Left ventricle myocardium superior (tissue), 1 donor: ENCODE measurements at regions not wholly inside any gene's neighbourhood (a gene's known extent, or its start where the extent isn't known, plus 50 kb on each side); places are given as distances from the start of the nearest gene placed in this dataset.
A peak's percentile ranks its signal among the peaks of the same experiment; 100 is the strongest.
"Not testable (repeated sequence)": the region's sequence is repeated elsewhere in the genome, so short reads cannot be mapped to it uniquely, and the experiment has no call there.

ENCODE experiments used
- ATAC-seq: fragments of 200-7000 bp; cut with Tn5 transposase; one replicate; pipeline ENCODE4 v1.9.1; 2020; ENCODE audit warnings: mild to moderate bottlenecking, moderate library complexity
- DNase-seq: peaks from one replicate; pipeline ENCODE4 v3.0.0-alpha.2; 2020
- intact Hi-C: fragments of 100-400 bp; cut with micrococcal nuclease; formaldehyde crosslinking; loops from one replicate; pipeline ENCODE4 v1.11.0; 2022
- donor health status: DM: no; HTN: yes; CAD: no; lungs with severe emphysema.

GRCh38 chr4:131635191-131635590 lies 1513.9 kb upstream of the PCDH10 start:
- intact Hi-C loops = no loop called here
- DNase-seq = no peak
- ATAC-seq = no peak

- DNase-seq (no peak), ATAC-seq (no peak)
- intact Hi-C loops = no loop called here
These were observed 1510.3 kb upstream of the PCDH10 start for GRCh38 chr4:131638781-131639180.

GRCh38 chr4:131644619-131645018 lies 1504.5 kb upstream of the PCDH10 start:
- no peak for DNase-seq
- ATAC-seq = no peak
- intact Hi-C loops = no loop called here

GRCh38 chr4:131649227-131649626 lies 1499.9 kb upstream of the PCDH10 start:
- ATAC-seq (no peak), DNase-seq (no peak)
- intact Hi-C loops = no loop called here

- intact Hi-C loops = no loop called here
These were observed 1498.1 kb upstream of the PCDH10 start for GRCh38 chr4:131650951-131651350.

GRCh38 chr4:131683314-131683713 lies 1465.8 kb upstream of the PCDH10 start:
- ATAC-seq, DNase-seq, intact Hi-C loops: not testable (repeated sequence)

More at GRCh38 chr4:131650951-131651350, 1498.1 kb upstream of the PCDH10 start:
- DNase-seq = no peak
- ATAC-seq = no peak

- ATAC-seq (no peak), DNase-seq (no peak)
- intact Hi-C loops = no loop called here
These were observed 1427.2 kb upstream of the PCDH10 start for GRCh38 chr4:131721883-131722282.

- DNase-seq, ATAC-seq, intact Hi-C loops: not testable (repeated sequence)
These were observed 1426.0 kb upstream of the PCDH10 start for GRCh38 chr4:131723069-131723468.

GRCh38 chr4:131724847-131725246 lies 1424.2 kb upstream of the PCDH10 start:
- intact Hi-C loops, ATAC-seq: not testable (repeated sequence)
- peak; percentile 73 for DNase-seq

- DNase-seq, ATAC-seq, intact Hi-C loops: not testable (repeated sequence)
These were observed 1423.6 kb upstream of the PCDH10 start for GRCh38 chr4:131725521-131725920.

GRCh38 chr4:131726940-131727339 lies 1422.2 kb upstream of the PCDH10 start:
- ATAC-seq, DNase-seq, intact Hi-C loops: not testable (repeated sequence)

GRCh38 chr4:131727418-131727817 lies 1421.7 kb upstream of the PCDH10 start:
- ATAC-seq, intact Hi-C loops, DNase-seq: not testable (repeated sequence)

- intact Hi-C loops, ATAC-seq, DNase-seq: not testable (repeated sequence)
These were observed 1419.9 kb upstream of the PCDH10 start for GRCh38 chr4:131729205-131729604.

- intact Hi-C loops, DNase-seq, ATAC-seq: not testable (repeated sequence)
These were observed 1419.2 kb upstream of the PCDH10 start for GRCh38 chr4:131729716-131730398.

GRCh38 chr4:131730574-131730973 lies 1418.5 kb upstream of the PCDH10 start:
- intact Hi-C loops, ATAC-seq, DNase-seq: not testable (repeated sequence)

GRCh38 chr4:131732034-131732630 lies 1417.0 kb upstream of the PCDH10 start:
- DNase-seq, intact Hi-C loops, ATAC-seq: not testable (repeated sequence)

- DNase-seq, intact Hi-C loops, ATAC-seq: not testable (repeated sequence)
These were observed 1414.8 kb upstream of the PCDH10 start for GRCh38 chr4:131734321-131734720.

- peak; percentile 43 for DNase-seq
- intact Hi-C loops, ATAC-seq: not testable (repeated sequence)
These were observed 1414.2 kb upstream of the PCDH10 start for GRCh38 chr4:131734851-131735385.

GRCh38 chr4:131738991-131739390 lies 1410.1 kb upstream of the PCDH10 start:
- DNase-seq, ATAC-seq, intact Hi-C loops: not testable (repeated sequence)

GRCh38 chr4:131741836-131742235 lies 1407.3 kb upstream of the PCDH10 start:
- ATAC-seq, DNase-seq, intact Hi-C loops: not testable (repeated sequence)
